Vagina (tissue), 2 donors: ENCODE measurements at regions not wholly inside any gene's neighbourhood (a gene's known extent, or its start where the extent isn't known, plus 50 kb on each side); places are given as distances from the start of the nearest gene placed in this dataset.

ENCODE experiments used
- CTCF ChIP-seq, 3 experiments: fragments of 450-650 bp in 2 of 3; fragments of 200-600 bp in 1 of 3; sonication (generic) in 1 of 3; IDR thresholded peaks; one replicate each; pipeline ENCODE4 v1.5.1; 2017 to 2019; ENCODE audit warnings: antibody characterized with exemption in 3 of 3, mild to moderate bottlenecking in 2 of 3, moderate library complexity in 2 of 3
- POLR2AphosphoS5 ChIP-seq, 2 donors: sonication (generic); formaldehyde crosslinking; IDR thresholded peaks; one replicate each; pipeline ENCODE4 v1.9.0; 2017; ENCODE audit warnings: antibody characterized with exemption in 2 of 2, mild to moderate bottlenecking in 2 of 2, low read depth in 1 of 2; ENCODE audit not compliant: insufficient read depth in 1 of 2

DNA sequence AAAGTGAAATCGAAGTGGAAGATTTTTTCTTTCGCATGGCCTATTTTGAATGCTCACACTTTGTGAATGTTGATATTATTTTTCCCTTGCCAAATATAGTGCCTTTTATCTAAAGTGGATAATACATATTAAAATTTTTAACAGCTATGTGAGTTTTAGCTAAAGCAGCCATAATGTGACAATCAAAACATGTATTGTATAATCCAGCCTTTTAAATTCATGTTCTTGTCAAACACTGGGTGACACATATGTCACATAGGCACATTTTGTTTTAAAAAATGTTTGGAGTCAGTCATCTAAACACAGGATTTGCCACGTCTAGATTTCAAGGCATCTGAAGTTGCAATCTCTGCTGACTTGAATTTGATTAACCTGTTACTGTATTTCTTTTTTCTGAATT is 1256.6 kb downstream of the SLITRK1 start:
- TF ChIP-seq CTCF (IDR thresholded peaks at IDR 0.05) (no peak), POLR2AphosphoS5 (IDR thresholded peaks at IDR 0.05; ENCODE audit: insufficient read depth in 1 of 2, low read depth in 1 of 2) (no peak)
